Nucleus accumbens (tissue), 56 donors: ENCODE measurements at regions not wholly inside any gene's neighbourhood (a gene's known extent, or its start where the extent isn't known, plus 50 kb on each side); places are given as distances from the start of the nearest gene placed in this dataset.
"Not testable (repeated sequence)": the region's sequence is repeated elsewhere in the genome, so short reads cannot be mapped to it uniquely, and the experiment has no call there.

Source experiments
- DNase-seq, 56 donors: peaks; one replicate each; lab custom pipeline; 2025; lab: John Stamatoyannopoulos, UW

- no peak for DNase-seq
Observed at GRCh38 chr6:134424165-134424797, 106.4 kb upstream of the SGK1 start.

- no peak for DNase-seq
Observed at GRCh38 chr6:134422426-134423231, 104.7 kb upstream of the SGK1 start.

- DNase-seq: no peak
Observed at GRCh38 chr6:134421501-134421900, 103.6 kb upstream of the SGK1 start.

GRCh38 chr6:134420614-134421181 is 102.8 kb upstream of the SGK1 start:
- no peak for DNase-seq

- no peak for DNase-seq
Observed at GRCh38 chr6:134419716-134420115, 101.8 kb upstream of the SGK1 start.

- DNase-seq: no peak
Observed at GRCh38 chr6:134416418-134417154, 98.7 kb upstream of the SGK1 start.

GRCh38 chr6:134415656-134416055 is 97.7 kb upstream of the SGK1 start:
- peak in 6 of 56 donors; percentile 3 to 20 (median 16) for DNase-seq

GRCh38 chr6:134415194-134415593 is 97.3 kb upstream of the SGK1 start:
- no peak for DNase-seq

- DNase-seq: no peak
Observed at GRCh38 chr6:134414793-134415192, 96.9 kb upstream of the SGK1 start.

- DNase-seq: no peak
Observed at GRCh38 chr6:134413241-134413643, 95.3 kb upstream of the SGK1 start.

- no peak for DNase-seq
Observed at GRCh38 chr6:134410541-134410940, 92.6 kb upstream of the SGK1 start.

GRCh38 chr6:134407791-134408190 is 89.9 kb upstream of the SGK1 start:
- DNase-seq: no peak

GRCh38 chr6:134406311-134406710 is 88.4 kb upstream of the SGK1 start:
- no peak for DNase-seq

GRCh38 chr6:134405386-134406087 is 87.6 kb upstream of the SGK1 start:
- no peak for DNase-seq

- DNase-seq: not testable (repeated sequence)
Observed at GRCh38 chr6:134403312-134403711, 85.4 kb upstream of the SGK1 start.

GRCh38 chr6:134402372-134402984 is 84.6 kb upstream of the SGK1 start:
- DNase-seq: peak in 11 of 56 donors; percentile 7 to 62 (median 20)

- DNase-seq: no peak
Observed at GRCh38 chr6:134400941-134401340, 83.0 kb upstream of the SGK1 start.

- DNase-seq: no peak
Observed at GRCh38 chr6:134398453-134398852, 80.5 kb upstream of the SGK1 start.

- no peak for DNase-seq
Observed at GRCh38 chr6:134397676-134398075, 79.8 kb upstream of the SGK1 start.

GRCh38 chr6:134394905-134395304 is 77.0 kb upstream of the SGK1 start:
- DNase-seq: no peak
